B cell (primary cell): ENCODE measurements at regions not wholly inside any gene's neighbourhood (a gene's known extent, or its start where the extent isn't known, plus 50 kb on each side); places are given as distances from the start of the nearest gene placed in this dataset.

Source experiments
- ATAC-seq: fragments of 200-7000 bp; cut with Tn5 transposase; one replicate; pipeline ENCODE4 v1.10.0; 2021; ENCODE audit warnings: low read depth, mild to moderate bottlenecking, moderate number of reproducible peaks, moderate library complexity
- CTCF ChIA-PET: fragments of 350-600 bp; sonication (Branson Sonifier 250); formaldehyde crosslinking; loops from one replicate; lab custom pipeline; 2021; ENCODE audit warnings: antibody characterized with exemption, inconsistent platforms; lab: Charles Lee
- POLR2A ChIA-PET: fragments of 350-600 bp; sonication (Branson Sonifier 250); formaldehyde crosslinking; loops from one replicate; lab custom pipeline; 2021; ENCODE audit warnings: antibody characterized with exemption; lab: Charles Lee
- DNase-seq: peaks from one replicate; pipeline ENCODE4 v3.0.0; 2013
- H2AFZ ChIP-seq: 2 replicates; pipeline ENCODE4 v1.6.1; 2012; ENCODE audit warnings: mild to moderate bottlenecking, low read depth, low read length; ENCODE audit not compliant: insufficient read depth, poor library complexity, severe bottlenecking
- H3K27ac ChIP-seq, 2 donors: 1 replicate in 1 of 2; 2 replicates in 1 of 2; pipeline ENCODE4 v1.5.1; 2012 to 2013; ENCODE audit warnings: low read length in 2 of 2, mild to moderate bottlenecking in 2 of 2, moderate library complexity in 1 of 2
- H3K27me3 ChIP-seq, 4 experiments: fragments of 200-600 bp in 1 of 4; sonication (generic) in 1 of 4; replicated peaks in 1 of 4; 1 replicate in 2 of 4; 2 replicates in 2 of 4; pipeline versions ENCODE4 v1.6.1 to v1.7.0; 2013 to 2016; ENCODE audit warnings: low read length in 3 of 4, mild to moderate bottlenecking in 2 of 4, mixed read lengths in 1 of 4, moderate library complexity in 1 of 4; ENCODE audit not compliant: insufficient read depth in 4 of 4, control insufficient read depth in 3 of 4; ENCODE audit errors: control extremely low read depth in 1 of 4
- H3K36me3 ChIP-seq, 2 experiments: replicated peaks in 1 of 2; 1 replicate in 1 of 2; 2 replicates in 1 of 2; pipeline versions ENCODE4 v1.6.1 to v1.7.1; 2013; ENCODE audit warnings: low read length in 1 of 2; ENCODE audit not compliant: insufficient read depth in 2 of 2, control insufficient read depth in 1 of 2; ENCODE audit errors: control extremely low read depth in 1 of 2, extremely low read depth in 1 of 2
- H3K4me1 ChIP-seq, 2 donors: fragments of 200-600 bp in 1 of 2; sonication (generic) in 1 of 2; 1 replicate in 1 of 2; 2 replicates in 1 of 2; pipeline versions ENCODE4 v1.5.1 to v1.6.1; 2013 to 2017; ENCODE audit warnings: low read length in 2 of 2; ENCODE audit not compliant: control insufficient read depth in 2 of 2, insufficient read depth in 2 of 2
- H3K4me2 ChIP-seq: replicated peaks from 2 replicates; pipeline ENCODE3; 2012; ENCODE audit warnings: mild to moderate bottlenecking, low read depth, low read length; ENCODE audit not compliant: poor library complexity, severe bottlenecking
- H3K4me3 ChIP-seq, 5 experiments: fragments of 200-600 bp in 1 of 5; sonication (generic) in 1 of 5; 1 replicate in 3 of 5; 2 replicates in 2 of 5; pipeline versions ENCODE4 v1.5.1 to v1.7.0; 2011 to 2016; ENCODE audit warnings: low read length in 4 of 5, mild to moderate bottlenecking in 4 of 5, low read depth in 2 of 5, control low read depth in 1 of 5, moderate library complexity in 1 of 5; ENCODE audit not compliant: insufficient read depth in 1 of 5; ENCODE audit errors: control extremely low read depth in 1 of 5, extremely low read depth in 1 of 5
- H3K79me2 ChIP-seq: fragments of 200-600 bp; sonication (generic); one replicate; pipeline ENCODE4 v1.6.0; 2016; ENCODE audit warnings: low read length; ENCODE audit not compliant: control insufficient read depth, insufficient read depth
- H3K9ac ChIP-seq: fragments of 200-600 bp; sonication (generic); 2 replicates; pipeline ENCODE4 v1.6.1; 2017; ENCODE audit warnings: mild to moderate bottlenecking, low read length, moderate library complexity
- H3K9me3 ChIP-seq, 3 donors: one replicate each; pipeline versions ENCODE4 v1.6.1 to v1.7.1; 2013; ENCODE audit warnings: low read length in 2 of 3; ENCODE audit not compliant: control insufficient read depth in 2 of 3, insufficient read depth in 1 of 3; ENCODE audit errors: control extremely low read depth in 1 of 3
- H4K20me1 ChIP-seq: 2 replicates; pipeline ENCODE4 v1.6.0; 2012; ENCODE audit warnings: mild to moderate bottlenecking, low read length; ENCODE audit not compliant: insufficient read depth, control insufficient read depth, poor library complexity, severe bottlenecking
- H3K27ac Mint-ChIP-seq: one replicate; pipeline ENCODE4 v1.8.0; 2021; ENCODE audit warnings: mixed read lengths
- H3K27me3 Mint-ChIP-seq: one replicate; pipeline ENCODE4 v1.8.0; 2021; ENCODE audit warnings: mixed read lengths
- H3K4me1 Mint-ChIP-seq: one replicate; pipeline ENCODE4 v1.8.0; 2021; ENCODE audit warnings: mixed read lengths
- H3K4me3 Mint-ChIP-seq: one replicate; pipeline ENCODE4 v1.8.0; 2021; ENCODE audit warnings: mixed read lengths
- H3K9me3 Mint-ChIP-seq: one replicate; pipeline ENCODE4 v1.8.0; 2022; ENCODE audit warnings: mixed read lengths; ENCODE audit not compliant: insufficient read depth
- EZH2 ChIP-seq: IDR thresholded peaks from 2 replicates; pipeline ENCODE4 v1.6.1; 2012; ENCODE audit warnings: borderline replicate concordance, low read depth, mild to moderate bottlenecking, moderate library complexity, low read length; ENCODE audit not compliant: insufficient read depth, poor library complexity, severe bottlenecking
- WGBS: methylation state at CpG from one replicate; pipeline ENCODE4 v1.1.5; 2013; ENCODE audit warnings: missing lambda C conversion rate; ENCODE audit not compliant: insufficient coverage; 5-methylcytosine and 5-hydroxymethylcytosine counted together
- intact Hi-C: fragments of 100-400 bp; cut with micrococcal nuclease; formaldehyde crosslinking; loops from one replicate; pipeline ENCODE4 v1.10.0; 2022
- TF ChIP-seq, protein P1 (sequence below): fragments of 200-600 bp; IDR thresholded peaks from one replicate; pipeline ENCODE4 v1.8.0; 2022; ENCODE audit warnings: antibody characterized with exemption, mild to moderate bottlenecking

GRCh38 chr6:47983491-47983890, 127.5 kb downstream of the PTCHD4 start:
- no peak for TF ChIP-seq EZH2
- TF ChIP-seq, protein P1, sequence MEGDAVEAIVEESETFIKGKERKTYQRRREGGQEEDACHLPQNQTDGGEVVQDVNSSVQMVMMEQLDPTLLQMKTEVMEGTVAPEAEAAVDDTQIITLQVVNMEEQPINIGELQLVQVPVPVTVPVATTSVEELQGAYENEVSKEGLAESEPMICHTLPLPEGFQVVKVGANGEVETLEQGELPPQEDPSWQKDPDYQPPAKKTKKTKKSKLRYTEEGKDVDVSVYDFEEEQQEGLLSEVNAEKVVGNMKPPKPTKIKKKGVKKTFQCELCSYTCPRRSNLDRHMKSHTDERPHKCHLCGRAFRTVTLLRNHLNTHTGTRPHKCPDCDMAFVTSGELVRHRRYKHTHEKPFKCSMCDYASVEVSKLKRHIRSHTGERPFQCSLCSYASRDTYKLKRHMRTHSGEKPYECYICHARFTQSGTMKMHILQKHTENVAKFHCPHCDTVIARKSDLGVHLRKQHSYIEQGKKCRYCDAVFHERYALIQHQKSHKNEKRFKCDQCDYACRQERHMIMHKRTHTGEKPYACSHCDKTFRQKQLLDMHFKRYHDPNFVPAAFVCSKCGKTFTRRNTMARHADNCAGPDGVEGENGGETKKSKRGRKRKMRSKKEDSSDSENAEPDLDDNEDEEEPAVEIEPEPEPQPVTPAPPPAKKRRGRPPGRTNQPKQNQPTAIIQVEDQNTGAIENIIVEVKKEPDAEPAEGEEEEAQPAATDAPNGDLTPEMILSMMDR = no peak
- Mint-ChIP-seq H3K4me1 (no peaks in the 10 kb centered on the region), H3K27me3 (no peaks in the 10 kb centered on the region), H3K27ac (no peak overlapping the region), H3K9me3 (no peaks in the 10 kb centered on the region), H3K4me3 (no peak overlapping the region)
- no CpG with 5 or more reads among the region's 2 CpGs for WGBS
- CTCF ChIA-PET = no interaction called here
- ATAC-seq (no peak), DNase-seq (no peak)
- Histone ChIP-seq H3K79me2 (no peaks in the 10 kb centered on the region), H3K9me3 (no peaks in the 10 kb centered on the region), H2AFZ (no peak overlapping the region), H3K27me3 (no peaks in the 10 kb centered on the region), H3K27ac (no peak overlapping the region), H3K9ac (no peak overlapping the region), H3K4me3 (no peak overlapping the region), H4K20me1 (no peaks in the 10 kb centered on the region), H3K36me3 (no peaks in the 10 kb centered on the region), H3K4me1 (no peaks in the 10 kb centered on the region), H3K4me2 (no peak overlapping the region)
- POLR2A ChIA-PET = no interaction called here
- intact Hi-C loops = no loop called here

DNA sequence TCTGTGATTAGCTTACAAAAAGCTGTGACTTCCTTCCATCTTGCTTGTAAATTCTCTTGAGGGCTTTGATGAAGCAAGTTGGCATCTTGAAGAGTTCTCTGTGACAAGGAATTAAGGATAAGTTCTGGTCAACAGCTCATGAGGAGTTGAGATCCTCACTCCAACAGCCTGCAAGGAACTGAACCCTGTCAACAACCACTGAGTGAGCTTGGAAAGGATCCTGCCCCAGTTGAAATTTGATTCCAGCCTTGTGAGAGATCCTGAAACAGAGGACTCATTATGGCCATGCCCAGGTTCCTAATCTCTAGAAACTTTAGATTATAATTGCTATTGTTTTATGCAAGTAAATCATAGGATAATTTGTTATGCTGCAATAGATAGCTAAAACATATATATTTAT, 133.7 kb downstream of the PTCHD4 start:
- H3K27me3 Mint-ChIP-seq = no peaks in the 10 kb centered on the region
- TF ChIP-seq, protein P1 = no peak
- no peak for TF ChIP-seq EZH2
- H2AFZ ChIP-seq = no peak overlapping the region
- no peaks in the 10 kb centered on the region for H3K27me3 ChIP-seq
- H3K4me2 ChIP-seq = no peak overlapping the region
- H3K4me3 ChIP-seq = no peak overlapping the region
- no peaks in the 10 kb centered on the region for H3K79me2 ChIP-seq
- ChIA-PET CTCF (no interaction called here), POLR2A (no interaction called here)
- peaks cover 1% of the 10 kb centered on the region for H3K9me3 Mint-ChIP-seq
- H3K9ac ChIP-seq = no peak overlapping the region
- no peak for DNase-seq
- H3K4me3 Mint-ChIP-seq = no peak overlapping the region
- H3K4me1 Mint-ChIP-seq = no peaks in the 10 kb centered on the region
- no peak overlapping the region for H3K27ac Mint-ChIP-seq
- intact Hi-C loops = no loop called here
- H3K27ac ChIP-seq = no peak overlapping the region
- H3K36me3 ChIP-seq = no peaks in the 10 kb centered on the region
- no peak for ATAC-seq
- H3K4me1 ChIP-seq = no peaks in the 10 kb centered on the region
- H4K20me1 ChIP-seq = no peaks in the 10 kb centered on the region
- no peaks in the 10 kb centered on the region for H3K9me3 ChIP-seq
